ENCODE measurements at regions not wholly inside any gene's neighbourhood (a gene's known extent, or its start where the extent isn't known, plus 50 kb on each side); places are given as distances from the start of the nearest gene placed in this dataset.

- no peaks in the 10 kb centered on the region for H3K36me3 ChIP-seq (ENCODE audit: low read depth)
- no peak overlapping the region for H3K4me3 ChIP-seq
- TF ChIP-seq EZH2phosphoT487 (IDR thresholded peaks at IDR 0.05; ENCODE audit: insufficient read depth, low read depth) (no peak), EZH2 (IDR thresholded peaks at IDR 0.05; ENCODE audit: insufficient read depth, poor library complexity, severe bottlenecking) (no peak)
- no peak for DNase-seq
- H3K9ac ChIP-seq, result no peak overlapping the region
- H3K9me3 ChIP-seq (ENCODE audit: low read depth), result no peaks in the 10 kb centered on the region
- H4K20me1 ChIP-seq (ENCODE audit: insufficient read depth), result no peaks in the 10 kb centered on the region
- H3K4me2 ChIP-seq (ENCODE audit: unreplicated experiment), result no peak overlapping the region
- peaks cover 5% of the 10 kb centered on the region; the same call in 1 of the 2 replicates for H3K27me3 ChIP-seq (replicated peaks; ENCODE audit: insufficient read depth)
- peaks cover 7% of the 10 kb centered on the region for H3K79me2 ChIP-seq (ENCODE audit: insufficient read depth)
- H3K9me2 ChIP-seq (ENCODE audit: insufficient read depth), result no peaks in the 10 kb centered on the region
- H2AFZ ChIP-seq, result no peak overlapping the region
- 60 to 69% methylated on average over 4 of the region's 4 CpGs for WGBS, 2 experiments (ENCODE audit: low coverage in 1 of 2, low lambda C conversion rate in 2 of 2, missing lambda C conversion rate in 2 of 2)
- no peak overlapping the region for H3K27ac ChIP-seq
- H3F3A ChIP-seq (ENCODE audit: insufficient read depth), result no peaks in the 10 kb centered on the region
- in situ Hi-C loops (cut with MboI), result no loop called here
- 0 out of 2 replicates have a peak, but pooled peaks cover 3% of the 10 kb centered on the region for H3K4me1 ChIP-seq (ENCODE audit: insufficient read depth)
Observed at GRCh38 chr16:31697744-31698125, 170.0 kb downstream of the AHSP start.

- Histone ChIP-seq H4K20me1 (ENCODE audit: insufficient read depth) (no peaks in the 10 kb centered on the region), H3K27me3 (replicated peaks; ENCODE audit: insufficient read depth) (peaks cover 5% of the 10 kb centered on the region; the same call in 1 of the 2 replicates), H3K9me2 (ENCODE audit: insufficient read depth) (no peaks in the 10 kb centered on the region), H3K4me3 (no peak overlapping the region), H3K9ac (no peak overlapping the region), H3F3A (ENCODE audit: insufficient read depth) (no peaks in the 10 kb centered on the region), H3K9me3 (ENCODE audit: low read depth) (no peaks in the 10 kb centered on the region), H3K79me2 (ENCODE audit: insufficient read depth) (peaks cover 7% of the 10 kb centered on the region), H3K27ac (no peak overlapping the region), H3K4me2 (ENCODE audit: unreplicated experiment) (no peak overlapping the region), H3K4me1 (ENCODE audit: insufficient read depth) (0 out of 2 replicates have a peak, but pooled peaks cover 3% of the 10 kb centered on the region), H2AFZ (no peak overlapping the region), H3K36me3 (ENCODE audit: low read depth) (no peaks in the 10 kb centered on the region)
- in situ Hi-C loops (cut with MboI), result no loop called here
- no peak for TF ChIP-seq EZH2phosphoT487 (IDR thresholded peaks at IDR 0.05; ENCODE audit: insufficient read depth, low read depth)
- DNase-seq, result no peak
- WGBS, 2 experiments (ENCODE audit: low coverage in 1 of 2, low lambda C conversion rate in 2 of 2, missing lambda C conversion rate in 2 of 2), result 3 to 6% methylated on average over 2 of the region's 2 CpGs
Observed at GRCh38 chr16:31698901-31699300, 171.2 kb downstream of the AHSP start.

GRCh38 chr16:31699601-31700000 is 171.9 kb downstream of the AHSP start:
- 60 to 62% methylated on average over 8 of the region's 8 CpGs for WGBS, 2 experiments (ENCODE audit: low coverage in 1 of 2, low lambda C conversion rate in 2 of 2, missing lambda C conversion rate in 2 of 2)
- Histone ChIP-seq H3K9me2 (ENCODE audit: insufficient read depth) (no peaks in the 10 kb centered on the region), H3K36me3 (ENCODE audit: low read depth) (no peaks in the 10 kb centered on the region), H4K20me1 (ENCODE audit: insufficient read depth) (no peaks in the 10 kb centered on the region), H3K79me2 (ENCODE audit: insufficient read depth) (peaks cover 7% of the 10 kb centered on the region), H3F3A (ENCODE audit: insufficient read depth) (no peaks in the 10 kb centered on the region), H3K27ac (no peak overlapping the region), H3K27me3 (replicated peaks; ENCODE audit: insufficient read depth) (peaks cover 5% of the 10 kb centered on the region; the same call in 1 of the 2 replicates), H3K9me3 (ENCODE audit: low read depth) (no peaks in the 10 kb centered on the region), H3K9ac (no peak overlapping the region), H3K4me3 (no peak overlapping the region), H2AFZ (no peak overlapping the region), H3K4me1 (ENCODE audit: insufficient read depth) (0 out of 2 replicates have a peak, but pooled peaks cover 3% of the 10 kb centered on the region), H3K4me2 (ENCODE audit: unreplicated experiment) (no peak overlapping the region)
- TF ChIP-seq EZH2 (IDR thresholded peaks at IDR 0.05; ENCODE audit: insufficient read depth, poor library complexity, severe bottlenecking), result no peak
- no peak for TF ChIP-seq EZH2phosphoT487 (IDR thresholded peaks at IDR 0.05; ENCODE audit: insufficient read depth, low read depth)
- no peak for DNase-seq
- in situ Hi-C loops (cut with MboI), result no loop called here

- Histone ChIP-seq H3F3A (ENCODE audit: insufficient read depth) (no peaks in the 10 kb centered on the region), H3K9me2 (ENCODE audit: insufficient read depth) (no peaks in the 10 kb centered on the region), H3K79me2 (ENCODE audit: insufficient read depth) (peaks cover 7% of the 10 kb centered on the region), H3K4me1 (ENCODE audit: insufficient read depth) (0 out of 2 replicates have a peak, but pooled peaks cover 3% of the 10 kb centered on the region), H3K27me3 (replicated peaks; ENCODE audit: insufficient read depth) (peaks cover 5% of the 10 kb centered on the region; the same call in 1 of the 2 replicates), H4K20me1 (ENCODE audit: insufficient read depth) (no peaks in the 10 kb centered on the region), H3K27ac (no peak overlapping the region), H3K9me3 (ENCODE audit: low read depth) (no peaks in the 10 kb centered on the region), H3K4me2 (ENCODE audit: unreplicated experiment) (peak overlapping the region; percentile 90), H2AFZ (peak overlapping the region; percentile 90), H3K9ac (0 out of 2 replicates have a peak overlapping the region, but pooled peaks have one; percentile 71), H3K4me3 (peak overlapping the region; percentile 90), H3K36me3 (ENCODE audit: low read depth) (no peaks in the 10 kb centered on the region)
- in situ Hi-C loops (cut with MboI), result loop anchor here (25.0 kb wide), 2 partner anchors 488 to 738 kb away; partner anchors contain the start of genes PYCARD, PYDC1, SETD1A and TRIM72
- WGBS, 2 experiments (ENCODE audit: low coverage in 1 of 2, low lambda C conversion rate in 2 of 2, missing lambda C conversion rate in 2 of 2), result 16 to 19% methylated on average over 8 of the region's 8 CpGs
- TF ChIP-seq EZH2 (IDR thresholded peaks at IDR 0.05; ENCODE audit: insufficient read depth, poor library complexity, severe bottlenecking), result no peak
- DNase-seq, result peak; percentile 76
Observed at GRCh38 chr16:31700200-31700529, 172.5 kb downstream of the AHSP start.

All from GM23248 (cell line).